ENCODE measurements at regions not wholly inside any gene's neighbourhood (a gene's known extent, or its start where the extent isn't known, plus 50 kb on each side); places are given as distances from the start of the nearest gene placed in this dataset.
"Not testable (repeated sequence)": the region's sequence is repeated elsewhere in the genome, so short reads cannot be mapped to it uniquely, and the experiment has no call there.

DNA sequence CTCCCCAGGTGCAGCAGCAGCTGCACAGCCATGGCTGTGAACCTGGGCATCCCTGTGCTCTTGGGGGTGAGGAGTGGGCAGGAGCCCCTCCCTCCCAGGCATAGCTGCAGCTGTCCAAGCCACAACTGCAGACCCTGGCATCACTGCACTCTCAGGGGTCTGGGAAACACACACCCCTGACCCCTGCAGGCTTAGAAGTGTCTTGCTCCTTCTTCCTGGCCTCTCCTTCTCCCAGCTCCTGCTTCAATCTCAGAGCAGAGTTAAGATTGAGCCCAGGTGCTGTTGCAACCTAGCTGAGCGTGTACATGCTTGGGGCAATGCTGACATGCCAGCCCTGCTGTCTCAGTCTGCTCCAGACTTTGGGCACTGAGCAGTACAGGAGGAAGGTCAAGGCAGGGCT is 833.6 kb downstream of the FLRT2 start:
- DNase-seq (ENCODE audit: low read depth): no peak

DNA sequence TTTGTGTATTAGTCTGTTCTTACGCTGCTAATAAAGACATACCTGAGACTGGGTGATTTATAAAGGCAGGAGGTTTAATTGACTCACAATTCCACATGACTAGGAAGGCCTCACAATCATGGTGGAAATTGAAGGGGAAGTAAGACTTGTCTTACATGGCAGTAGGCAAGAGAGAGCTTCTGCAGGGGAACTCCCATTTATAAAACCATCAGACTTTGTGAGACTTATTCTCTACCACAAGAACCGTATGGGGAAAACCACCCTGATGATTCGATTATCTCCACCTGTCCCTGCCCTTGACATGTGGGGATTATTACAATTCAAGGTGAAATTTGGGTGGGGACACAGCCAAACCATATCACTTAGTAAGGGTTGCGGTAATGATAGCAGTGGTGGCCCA is 833.1 kb downstream of the FLRT2 start:
- DNase-seq (ENCODE audit: low read depth): no peak

DNA sequence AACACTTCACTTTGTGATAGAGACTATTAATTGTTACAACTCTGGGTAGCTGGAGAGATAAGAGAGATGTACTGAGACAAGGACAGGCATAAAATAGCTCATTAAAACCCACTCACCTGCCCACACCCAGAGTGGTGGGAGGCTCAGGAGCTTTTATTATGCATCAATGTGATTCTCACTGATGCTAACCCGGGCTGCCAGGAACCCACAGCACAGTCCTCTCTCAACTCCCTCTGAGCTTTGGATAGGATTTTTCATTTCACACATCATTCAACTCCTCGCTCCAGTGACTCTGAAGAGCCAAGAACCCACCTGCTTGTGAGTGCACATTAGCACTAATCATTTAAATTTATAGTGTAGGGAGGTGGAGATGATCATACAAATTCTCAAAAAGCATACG is 827.9 kb downstream of the FLRT2 start:
- no peak for DNase-seq (ENCODE audit: low read depth)

DNA sequence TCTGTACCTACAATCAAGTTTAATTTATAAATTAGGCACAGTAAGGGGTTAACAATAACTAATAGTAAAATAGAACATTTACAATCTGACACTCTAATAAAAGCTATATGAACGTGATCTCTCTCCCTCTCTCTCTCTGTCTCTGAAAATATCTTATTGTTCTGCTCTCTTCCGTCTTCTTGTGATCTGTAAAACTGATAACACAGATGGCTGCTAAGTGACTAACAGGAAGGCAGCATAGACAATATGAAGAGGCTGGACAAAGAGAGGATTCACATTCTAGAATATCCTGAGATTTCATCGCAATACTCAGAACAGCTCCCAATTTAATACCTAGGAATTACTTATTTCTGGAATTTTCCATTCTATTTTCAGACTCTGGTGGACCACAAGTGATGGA is 827.2 kb downstream of the FLRT2 start:
- DNase-seq (ENCODE audit: low read depth): no peak

DNA sequence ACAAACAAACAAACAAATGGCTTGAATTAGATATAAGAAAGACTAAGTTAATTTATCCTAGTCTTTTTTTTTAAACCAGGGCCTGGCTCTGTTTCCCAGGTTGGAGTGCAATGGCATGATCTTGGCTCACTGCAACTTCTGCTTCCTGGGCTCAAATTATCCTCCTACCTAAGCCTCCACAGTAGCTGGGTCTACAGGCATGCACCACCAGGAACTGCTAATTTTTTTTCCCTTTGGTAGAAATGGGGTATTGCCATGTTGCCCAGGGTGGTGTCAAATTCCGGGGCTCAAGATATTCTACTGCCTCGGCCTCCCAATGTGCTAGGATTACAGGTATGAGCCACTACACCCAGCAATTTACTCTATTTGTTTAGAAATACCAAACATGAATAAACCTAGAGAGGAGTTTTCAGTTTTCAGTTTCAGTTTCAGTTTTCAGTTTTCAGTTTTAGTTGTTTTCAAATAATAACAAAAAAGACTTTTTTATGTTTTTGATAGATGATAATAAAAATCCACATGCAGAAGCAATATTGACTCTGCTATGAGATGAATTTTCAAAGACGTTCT is 817.0 kb downstream of the FLRT2 start:
- DNase-seq (ENCODE audit: low read depth): no peak

DNA sequence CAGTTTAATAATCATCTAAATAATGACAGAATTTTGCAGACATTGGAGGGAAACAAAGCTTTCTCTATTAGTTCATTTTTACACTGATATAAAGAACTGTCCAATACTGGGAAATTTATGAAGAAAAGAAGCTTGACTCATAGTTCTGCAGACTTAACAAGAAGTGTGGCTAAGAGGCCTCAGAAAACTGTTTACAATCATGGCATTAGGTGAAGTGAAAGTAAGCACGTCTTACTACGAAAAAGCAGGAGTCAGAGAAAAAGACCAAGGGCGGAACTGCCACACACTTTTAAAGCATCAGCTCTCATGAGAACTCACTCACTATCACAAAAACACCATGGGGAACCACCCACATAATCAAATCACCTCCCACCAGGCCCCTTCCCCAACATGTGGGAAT is 804.4 kb downstream of the FLRT2 start:
- DNase-seq (ENCODE audit: low read depth): no peak

DNA sequence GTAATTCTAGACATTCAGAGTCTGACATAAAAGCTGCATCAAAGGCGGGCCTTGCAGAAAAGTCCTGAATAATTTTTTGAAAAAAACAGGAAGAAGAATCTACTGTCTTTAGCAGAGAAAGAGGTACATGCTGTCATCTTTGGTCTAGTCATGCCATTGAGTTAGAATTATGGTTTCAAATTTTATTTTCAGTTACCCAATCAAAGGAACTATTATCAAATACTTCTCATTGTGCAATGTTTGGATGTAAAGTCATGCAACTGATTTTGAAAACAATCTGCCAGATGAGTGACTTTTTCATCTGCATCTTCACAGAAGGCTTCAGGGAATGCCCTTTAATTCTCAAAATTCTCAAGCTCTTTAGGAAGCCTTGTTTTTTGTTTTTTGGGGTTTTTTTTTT is 803.5 kb downstream of the FLRT2 start:
- DNase-seq (ENCODE audit: low read depth): no peak

DNA sequence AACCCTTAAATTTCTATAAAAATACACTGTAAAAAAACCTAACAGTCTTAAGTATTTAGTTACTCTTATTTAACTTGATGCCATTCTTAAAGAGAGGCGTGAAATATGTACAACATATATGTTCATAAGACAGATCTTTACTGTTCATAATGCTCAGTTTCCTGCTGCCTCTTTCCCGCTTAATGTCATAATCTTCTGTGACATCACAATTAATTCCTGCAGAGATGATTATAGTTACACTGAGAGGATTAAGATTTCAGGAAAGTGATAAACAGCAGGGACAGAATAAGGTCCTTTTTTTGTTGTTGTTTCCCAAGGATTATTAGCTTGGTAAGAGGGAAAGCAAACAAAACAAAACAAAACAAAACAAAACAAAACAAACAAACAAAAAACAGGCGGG is 801.4 kb downstream of the FLRT2 start:
- DNase-seq (ENCODE audit: low read depth): no peak

DNA sequence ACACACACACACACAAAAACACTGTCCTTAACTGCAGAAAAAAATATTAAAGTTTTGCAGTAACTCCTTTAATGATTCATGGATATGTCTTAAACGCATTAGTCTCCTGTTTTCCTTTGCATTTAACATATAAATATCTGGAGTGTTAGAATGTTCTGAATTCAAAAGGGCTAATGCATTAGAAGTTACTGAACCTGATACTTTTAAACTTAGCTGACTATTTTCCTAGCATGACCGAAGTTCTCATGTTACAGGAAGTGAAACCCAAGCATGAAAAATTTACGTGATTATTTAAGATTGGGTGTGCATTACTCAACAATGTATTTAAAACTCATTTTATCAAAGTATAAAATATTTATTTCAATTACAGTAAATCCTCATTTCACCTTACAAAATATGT is 791.2 kb downstream of the FLRT2 start:
- no peak for DNase-seq (ENCODE audit: low read depth)

DNA sequence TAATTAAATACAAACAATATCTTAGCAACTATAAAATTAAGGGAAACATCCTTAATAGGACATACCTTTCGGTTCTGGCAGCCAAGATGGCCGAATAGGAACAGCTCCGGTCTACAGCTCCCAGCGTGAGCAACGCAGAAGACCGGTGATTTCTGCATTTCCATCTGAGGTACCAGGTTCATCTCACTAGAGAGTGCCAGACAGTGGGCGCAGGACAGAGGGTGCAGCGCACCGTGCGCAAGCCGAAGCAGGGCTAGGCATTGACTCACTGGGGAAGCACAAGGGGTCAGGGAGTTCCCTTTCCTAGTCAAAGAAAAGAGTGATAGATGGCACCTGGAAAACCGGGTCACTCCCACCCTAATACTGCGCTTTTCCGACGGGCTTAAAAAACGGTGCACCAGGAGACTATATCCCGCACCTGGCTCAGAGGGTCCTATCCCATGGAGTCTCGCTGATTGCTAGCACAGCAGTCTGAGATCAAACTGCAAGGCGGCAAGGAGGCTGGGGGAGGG is 782.3 kb downstream of the FLRT2 start:
- not testable (repeated sequence) for DNase-seq (ENCODE audit: low read depth)

DNA sequence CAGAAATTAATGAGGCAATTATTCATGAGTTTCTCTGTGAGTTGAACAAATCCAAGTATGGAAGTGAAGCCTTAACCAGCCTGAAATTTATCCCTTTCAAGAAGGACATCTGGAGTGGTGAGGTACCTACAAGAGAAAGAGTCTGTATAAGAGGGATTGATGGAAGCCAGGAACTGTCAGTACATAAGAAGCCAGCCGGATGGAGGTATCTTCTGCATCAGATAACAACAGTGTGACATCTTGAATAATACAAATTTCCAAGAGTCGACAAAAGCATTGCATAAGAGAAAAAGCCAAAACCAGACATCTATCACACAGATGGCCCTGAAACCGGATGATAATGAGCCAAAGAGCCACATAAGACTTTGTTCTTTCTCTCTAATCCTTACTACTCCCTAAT is 781.2 kb downstream of the FLRT2 start:
- no peak for DNase-seq (ENCODE audit: low read depth)

DNA sequence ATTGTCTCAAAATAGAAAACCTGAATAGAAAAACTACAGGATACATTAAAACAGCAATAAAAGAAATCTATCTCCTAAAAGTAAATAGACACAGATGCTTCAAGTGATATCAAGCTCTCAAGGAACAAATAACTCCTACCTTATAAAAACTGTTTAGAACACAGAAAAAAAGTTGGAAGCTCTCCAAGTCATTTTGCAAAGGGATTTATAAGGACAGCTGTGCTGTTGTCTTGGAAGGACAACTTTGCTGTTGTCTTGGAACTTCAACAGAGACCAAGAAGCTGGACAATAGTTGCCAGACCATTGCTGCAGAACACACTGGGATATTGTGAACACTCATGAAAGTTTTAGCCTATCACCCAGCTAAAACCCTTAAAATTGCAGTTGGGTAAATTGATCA is 780.7 kb downstream of the FLRT2 start:
- no peak for DNase-seq (ENCODE audit: low read depth)

DNA sequence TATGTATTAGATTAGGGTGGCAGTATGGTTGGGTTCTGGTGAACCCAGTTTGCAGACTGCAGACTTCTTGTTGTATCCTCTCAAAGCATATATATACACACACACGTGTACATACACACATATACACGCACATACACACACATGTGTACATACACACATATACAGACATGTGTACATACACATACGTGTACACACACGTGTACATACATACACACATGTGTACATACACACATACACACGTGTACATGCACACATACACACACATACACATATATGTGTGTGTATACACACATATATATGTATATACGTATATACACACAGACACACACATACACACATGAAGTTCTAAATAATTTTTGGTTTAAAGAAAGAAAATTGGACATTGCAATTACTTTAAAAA is 780.2 kb downstream of the FLRT2 start:
- DNase-seq (ENCODE audit: low read depth): no peak

DNA sequence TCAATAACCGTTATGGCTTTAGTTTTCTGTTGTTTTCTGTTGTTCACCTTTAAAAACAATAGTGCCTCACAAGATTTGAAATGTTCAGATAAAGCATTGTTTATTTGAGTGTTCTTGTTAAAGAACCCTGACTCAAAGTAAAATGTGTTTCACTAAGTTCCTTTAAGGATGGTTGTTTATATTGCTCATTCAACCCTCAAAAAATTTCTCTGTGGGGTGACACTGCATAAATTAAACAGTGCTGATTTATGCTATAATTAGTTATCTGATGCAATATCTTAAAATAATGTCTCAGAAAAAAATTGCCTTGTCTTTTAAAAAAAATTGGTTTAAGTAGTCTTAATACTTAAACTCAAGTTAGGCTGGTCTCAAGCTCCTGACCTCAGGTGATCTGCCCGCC is 775.1 kb downstream of the FLRT2 start:
- DNase-seq (ENCODE audit: low read depth): no peak

DNA sequence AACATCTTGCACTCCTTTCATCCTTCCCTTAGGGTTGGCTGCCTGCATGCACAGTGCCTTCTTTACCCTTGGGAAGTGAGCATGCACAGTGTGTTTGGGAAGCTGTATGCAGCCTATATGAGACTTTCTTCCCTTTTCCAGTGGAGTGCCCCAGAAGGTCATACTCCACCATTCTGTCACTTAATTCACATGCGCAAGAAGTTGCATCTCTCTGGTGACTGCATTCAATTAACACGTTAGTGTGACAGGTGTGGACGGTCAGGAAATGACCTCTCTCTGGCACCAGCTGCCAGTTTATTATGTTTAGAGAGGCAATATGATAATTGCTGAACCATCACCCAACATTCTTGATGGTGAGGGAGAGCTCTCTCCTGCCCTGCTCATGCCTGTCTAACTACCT is 770.0 kb downstream of the FLRT2 start:
- no peak for DNase-seq (ENCODE audit: low read depth)

DNA sequence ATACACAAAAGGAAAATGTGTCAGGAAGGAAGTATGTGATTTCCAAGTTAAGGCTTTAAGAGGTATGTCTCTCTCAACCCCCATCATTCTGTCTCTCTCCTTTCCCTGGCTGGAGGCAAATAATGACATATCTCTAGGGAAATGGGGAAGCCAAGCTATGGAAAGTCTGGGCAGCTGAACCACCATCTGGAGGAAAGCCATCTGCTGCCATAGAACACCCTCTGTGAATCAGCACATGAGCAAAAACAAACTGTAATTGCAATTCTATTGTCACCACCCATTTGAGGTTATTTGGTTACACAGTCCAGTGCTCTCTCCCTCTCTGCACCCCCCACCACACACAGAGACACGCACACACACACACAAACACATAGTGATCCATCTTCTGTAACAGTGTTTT is 766.2 kb downstream of the FLRT2 start:
- no peak for DNase-seq (ENCODE audit: low read depth)

DNA sequence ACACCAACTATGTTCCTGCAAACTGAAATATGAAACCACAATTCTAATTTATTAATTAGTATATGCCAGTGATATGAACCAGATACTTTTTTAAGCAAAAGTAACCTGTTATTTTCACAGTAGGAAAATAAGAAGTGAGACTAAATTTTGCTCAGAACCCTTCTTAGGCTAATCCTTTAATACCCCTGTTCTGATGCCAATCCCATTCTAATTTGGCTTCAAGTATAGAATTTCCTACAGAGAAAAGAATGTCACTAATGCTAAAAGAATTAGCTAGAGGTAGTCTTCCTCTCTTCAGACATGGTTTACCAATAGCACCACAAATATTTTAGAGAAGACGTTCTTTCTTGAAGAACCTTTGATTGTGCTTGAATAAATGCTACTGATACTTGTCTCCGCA is 758.4 kb downstream of the FLRT2 start:
- no peak for DNase-seq (ENCODE audit: low read depth)

DNA sequence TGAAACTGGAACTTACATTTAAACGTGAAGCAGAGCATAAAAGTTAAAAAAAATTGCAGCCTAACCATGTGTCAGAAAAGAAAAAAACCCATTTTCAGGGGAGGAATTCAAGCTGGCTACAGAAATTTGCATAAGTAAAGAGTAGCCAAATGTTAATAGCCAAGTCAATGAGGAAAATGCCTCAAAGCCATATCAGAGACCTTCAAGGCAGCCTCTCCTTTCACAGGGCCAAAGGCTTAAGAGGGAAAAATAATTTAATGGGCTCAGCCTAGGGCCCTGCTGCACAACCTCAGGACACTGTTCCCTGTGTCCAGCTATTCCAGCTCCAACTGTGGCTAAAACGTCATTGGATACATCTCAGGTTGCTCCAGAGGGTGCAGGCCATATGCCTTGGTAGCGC is 749.5 kb downstream of the FLRT2 start:
- no peak for DNase-seq (ENCODE audit: low read depth)

DNA sequence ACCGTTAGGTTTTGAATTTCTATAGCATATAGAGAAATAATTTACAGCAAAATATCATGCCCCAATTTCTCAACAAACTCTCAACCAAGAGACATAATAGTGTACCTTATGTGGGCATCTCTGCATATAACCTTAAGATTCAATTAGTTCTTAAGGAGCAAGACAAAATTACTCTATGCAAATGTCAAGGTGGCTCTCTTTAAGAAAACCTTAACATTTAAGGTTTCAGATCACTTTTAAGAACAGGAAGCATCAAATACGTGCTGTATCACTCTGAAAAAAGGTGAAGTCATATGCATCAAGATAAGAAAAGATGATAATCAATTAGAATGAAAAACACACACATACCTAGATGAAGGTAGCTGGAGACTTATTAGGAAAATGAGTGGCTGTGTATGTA is 728.0 kb downstream of the FLRT2 start:
- DNase-seq (ENCODE audit: low read depth): no peak

DNA sequence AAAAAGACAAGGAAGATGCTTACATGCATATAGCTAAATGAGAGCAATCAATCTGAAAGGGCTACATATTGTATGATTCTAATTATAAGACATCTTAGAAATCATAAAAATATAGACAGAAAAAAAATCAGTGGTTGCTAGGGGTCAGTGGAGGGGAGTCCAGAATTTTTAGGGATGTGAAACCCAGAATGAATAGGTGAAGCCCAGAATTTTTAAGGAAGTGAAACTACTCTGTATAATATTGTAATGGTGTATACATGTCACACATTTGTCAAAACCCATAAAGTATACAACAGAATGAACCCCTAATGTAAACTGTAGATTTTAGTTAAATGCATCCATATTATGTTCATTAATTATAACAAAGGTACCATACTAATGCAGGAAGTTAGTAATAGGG is 713.2 kb downstream of the FLRT2 start:
- no peak for DNase-seq (ENCODE audit: low read depth)

DNA sequence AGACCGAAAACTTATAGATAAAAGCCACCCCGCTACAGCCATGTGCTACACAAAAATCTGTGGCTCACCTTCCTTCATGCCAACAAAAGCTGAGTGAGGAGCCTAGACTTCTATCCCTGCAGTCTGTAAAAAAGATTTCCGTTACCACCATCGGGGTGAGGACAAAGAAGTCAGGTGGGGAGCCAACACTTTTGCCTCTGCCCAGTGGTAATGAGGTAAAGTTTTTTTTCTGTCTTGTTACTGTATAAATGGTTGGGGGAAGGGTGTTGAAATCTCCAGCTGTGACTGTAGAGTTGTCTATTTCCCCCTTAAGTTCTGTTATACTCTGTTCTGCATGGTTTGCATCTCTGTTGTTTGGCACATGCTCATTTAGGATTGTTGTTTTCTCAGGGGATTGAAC is 707.8 kb downstream of the FLRT2 start:
- no peak for DNase-seq (ENCODE audit: low read depth)

DNA sequence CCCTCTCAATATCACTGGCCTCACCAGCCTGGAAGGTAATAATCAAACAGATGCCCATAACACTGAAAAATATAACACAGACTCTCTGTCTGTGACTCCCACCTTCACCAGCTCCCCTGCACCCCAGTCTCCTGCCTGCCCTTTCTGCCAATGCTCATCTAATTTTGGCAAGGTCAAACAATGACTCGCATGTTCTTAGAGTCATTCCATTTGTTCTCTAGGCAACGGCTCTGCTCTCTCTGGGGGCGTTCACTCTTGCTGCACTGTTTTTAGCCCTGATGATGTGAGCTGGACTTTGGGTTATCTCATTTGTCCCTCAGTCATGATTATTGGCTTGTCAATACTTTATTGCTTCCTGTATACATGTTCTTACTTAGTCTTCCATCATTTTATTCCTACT is 691.8 kb downstream of the FLRT2 start:
- no peak for DNase-seq (ENCODE audit: low read depth)

DNA sequence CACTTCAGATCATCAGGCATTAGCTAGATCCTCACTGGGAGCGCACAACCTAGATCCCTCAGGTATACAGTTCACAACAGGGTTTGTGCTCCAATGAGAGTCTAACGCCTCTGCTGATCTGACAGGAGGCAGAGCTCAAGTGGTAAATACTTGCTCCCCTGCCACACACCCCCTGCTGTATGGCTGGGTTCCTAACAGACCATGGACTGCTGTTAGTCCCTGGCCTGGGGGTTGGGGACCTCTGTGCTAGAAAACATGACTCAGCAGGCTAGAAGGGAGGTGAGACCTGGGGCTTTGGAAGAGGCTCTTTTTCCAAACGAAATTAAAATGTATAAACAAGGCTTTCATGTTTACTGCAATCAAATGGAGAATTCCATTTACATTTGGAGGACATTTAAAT is 691.1 kb downstream of the FLRT2 start:
- no peak for DNase-seq (ENCODE audit: low read depth)

DNA sequence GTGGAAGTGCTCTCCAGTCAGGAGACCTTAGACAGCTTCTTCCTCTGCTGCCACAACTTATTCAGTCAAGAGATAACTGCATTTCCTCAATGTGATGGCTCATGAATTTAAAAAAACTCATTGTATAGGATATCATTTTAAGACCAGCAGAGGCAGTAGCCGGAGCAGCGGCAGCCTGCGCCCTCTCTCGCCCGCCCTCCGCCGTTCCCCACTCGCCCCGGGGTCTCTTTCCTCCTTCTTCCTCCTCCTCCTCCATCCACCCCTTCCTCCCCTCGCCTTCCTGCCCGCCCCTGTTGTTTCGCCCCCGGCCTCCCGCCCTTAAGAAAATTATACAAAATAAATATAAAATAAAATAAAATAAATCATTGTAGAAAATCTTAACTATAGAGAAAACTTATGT is 687.6 kb downstream of the FLRT2 start:
- no peak for DNase-seq (ENCODE audit: low read depth)

DNA sequence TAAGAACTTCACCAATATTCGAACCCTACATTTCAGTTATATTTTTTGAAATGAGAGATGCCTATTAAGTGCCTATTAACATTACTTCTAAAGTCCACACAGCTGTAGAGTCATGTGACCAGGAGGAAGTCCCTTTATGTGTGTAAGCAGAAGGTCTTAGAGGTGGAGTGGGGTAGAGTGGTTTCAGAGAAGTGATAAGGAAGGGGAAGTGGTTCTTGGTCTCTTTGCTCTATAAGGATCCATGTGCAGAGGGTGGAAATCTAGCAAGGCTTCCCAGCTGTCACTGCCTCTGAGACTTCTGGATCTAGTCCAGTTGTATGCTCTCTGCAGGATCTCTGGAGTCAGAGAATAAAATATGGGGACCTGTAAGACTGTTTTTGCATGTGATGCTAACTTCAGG is 673.9 kb downstream of the FLRT2 start:
- DNase-seq (ENCODE audit: low read depth): no peak

Data from stimulated activated CD8-positive, alpha-beta memory T cell treated with anti-CD3 and anti-CD28 coated beads, Interleukin-12 subunit alpha, Interleukin-12 subunit beta, amount 100 ng/mL, for 4 hours (primary cell).